Activated CD4-positive, alpha-beta T cell treated with anti-CD3 and anti-CD28 coated beads for 48 hours (primary cell): ENCODE measurements at regions not wholly inside any gene's neighbourhood (a gene's known extent, or its start where the extent isn't known, plus 50 kb on each side); places are given as distances from the start of the nearest gene placed in this dataset.

Experiments used
- DNase-seq: peaks from one replicate; pipeline ENCODE4 v3.0.0-alpha.2; 2020

DNA sequence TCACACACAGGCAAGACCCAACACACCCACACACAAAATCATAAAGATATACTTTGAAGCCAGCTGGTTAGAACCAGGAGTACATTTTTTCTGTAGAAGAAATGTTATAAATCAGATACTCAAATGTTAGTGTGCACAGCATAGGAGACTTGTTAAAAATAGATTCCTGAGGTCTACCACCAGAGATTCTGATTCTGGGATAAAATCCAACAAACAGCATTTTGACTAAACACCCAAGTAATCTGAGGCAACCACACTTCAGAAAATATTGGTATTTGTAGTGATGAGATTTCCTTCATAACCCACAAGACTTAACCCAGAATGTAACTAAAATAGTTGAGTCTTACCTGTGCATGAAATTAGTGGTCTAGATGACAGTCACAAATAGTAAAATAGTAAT lies 301.8 kb downstream of the HNRNPD start:
- DNase-seq: no peak

GRCh38 chr4:82069883-82070638 lies 303.7 kb downstream of the HNRNPD start:
- no peak for DNase-seq

GRCh38 chr4:82063017-82063416 lies 310.8 kb downstream of the HNRNPD start:
- DNase-seq: no peak

DNA sequence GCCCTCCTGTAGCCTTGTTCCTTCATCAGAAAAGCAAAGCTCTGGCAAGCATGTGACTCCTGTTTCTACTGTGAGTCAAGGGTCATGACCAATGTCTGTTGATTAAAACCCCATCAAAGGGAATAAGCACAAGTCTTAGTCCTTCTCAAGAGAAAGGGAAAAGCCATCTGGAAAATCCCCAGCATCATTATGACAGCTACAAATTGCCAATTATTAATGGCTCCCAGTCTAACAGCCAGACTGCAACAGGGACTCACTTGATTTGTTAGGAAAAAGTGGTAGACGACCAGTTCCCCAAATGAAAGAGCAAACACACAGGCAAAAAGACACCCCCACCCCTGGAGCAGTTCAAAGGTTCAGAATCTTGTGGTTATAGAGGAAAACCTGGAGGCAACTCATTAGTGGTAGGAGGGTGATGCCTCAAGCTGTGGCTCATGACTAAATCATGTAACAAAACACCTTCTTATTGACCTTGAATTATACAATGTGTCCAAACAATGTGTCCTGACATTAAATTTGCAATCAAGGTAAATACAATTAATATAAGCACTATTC lies 315.7 kb downstream of the HNRNPD start:
- DNase-seq: no peak

GRCh38 chr4:82055156-82055555 lies 318.6 kb downstream of the HNRNPD start:
- DNase-seq: no peak

- DNase-seq: no peak
Observed at GRCh38 chr4:82053396-82053795, 320.4 kb downstream of the HNRNPD start.

- DNase-seq: no peak
Observed at GRCh38 chr4:82050796-82051195, 323.0 kb downstream of the HNRNPD start.

DNA sequence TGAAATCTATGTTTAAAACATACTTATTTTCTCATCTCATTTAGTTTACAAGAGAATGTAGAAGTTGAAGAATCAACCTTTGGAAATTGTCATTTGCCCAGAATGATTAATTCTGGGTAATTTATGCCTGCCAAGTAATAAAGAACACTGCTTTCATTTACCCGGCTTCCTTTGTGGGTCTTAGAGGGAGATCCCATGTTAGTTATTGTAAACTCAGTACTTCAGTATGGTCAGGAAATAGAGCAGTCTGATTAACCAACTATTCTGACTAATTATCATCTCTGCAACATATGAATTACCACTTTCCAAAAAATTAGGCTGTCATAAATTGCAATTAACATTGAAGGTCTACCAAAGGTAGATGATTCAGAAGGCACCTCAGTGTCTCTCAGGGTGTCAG lies 324.5 kb downstream of the HNRNPD start:
- DNase-seq: no peak

DNA sequence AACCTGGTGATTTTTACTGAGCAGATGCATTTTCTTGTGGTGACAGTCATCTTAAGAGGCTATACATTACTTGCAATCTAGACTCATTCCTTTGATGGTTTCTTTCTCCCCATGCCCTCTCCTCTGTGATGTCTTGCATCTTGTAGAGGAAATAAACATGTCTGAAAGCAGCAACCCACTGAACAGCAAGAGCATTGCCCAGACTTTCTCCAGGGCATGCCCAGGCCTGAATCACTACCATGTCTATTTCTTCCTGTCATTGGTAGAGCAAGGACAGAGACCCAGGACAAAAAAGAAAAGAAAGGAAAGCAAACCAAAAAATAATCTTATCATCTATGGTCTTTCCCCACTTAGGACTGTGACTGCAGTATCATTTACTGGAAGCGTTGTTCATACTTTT lies 326.1 kb downstream of the HNRNPD start:
- no peak for DNase-seq

GRCh38 chr4:82046796-82047195 lies 327.0 kb downstream of the HNRNPD start:
- no peak for DNase-seq

- no peak for DNase-seq
Observed at GRCh38 chr4:82045267-82045666, 328.5 kb downstream of the HNRNPD start.

DNA sequence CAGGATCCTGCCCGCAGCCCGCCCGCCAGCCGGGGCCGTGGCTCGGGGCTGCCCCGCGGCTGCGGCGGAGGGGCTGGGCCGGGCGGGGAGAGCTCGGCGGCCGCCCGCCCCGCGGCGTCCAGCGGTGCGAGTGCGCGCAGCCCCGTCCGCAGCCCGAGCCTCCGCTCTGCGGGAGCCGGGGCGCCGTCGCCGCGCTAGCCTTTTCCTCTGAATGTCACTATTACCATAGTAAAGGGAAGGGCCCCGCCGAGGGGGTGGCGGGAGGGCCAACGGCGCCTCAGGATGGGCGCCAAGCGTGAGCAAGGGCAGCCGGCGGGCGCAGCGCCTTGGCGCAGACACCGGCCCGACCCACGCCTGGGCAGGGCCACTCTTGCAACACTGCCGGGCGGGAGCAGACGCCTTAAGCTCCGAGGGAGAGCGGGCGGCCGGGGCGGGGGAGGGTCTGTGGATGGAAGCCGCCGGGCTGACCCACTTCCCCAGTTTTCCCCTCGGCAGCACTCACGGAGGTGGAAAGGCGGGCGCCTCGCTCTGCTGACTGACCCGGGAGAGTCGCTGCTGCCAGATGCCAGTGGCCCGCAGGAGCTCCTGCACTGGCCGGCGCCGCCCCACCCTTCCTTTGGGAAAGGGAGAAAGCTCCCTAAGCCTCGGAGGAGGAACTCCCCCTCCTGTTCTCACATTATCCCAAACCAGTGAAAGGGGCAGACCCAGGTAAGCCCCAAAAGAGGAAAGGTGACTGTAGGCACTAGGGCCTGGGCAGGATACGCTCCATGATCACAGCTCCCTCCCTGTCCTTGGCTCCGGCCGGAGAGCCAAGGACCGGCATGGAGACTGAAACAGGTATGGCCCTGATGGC lies 329.4 kb downstream of the HNRNPD start:
- DNase-seq: peak; percentile 30

- no peak for DNase-seq
Observed at GRCh38 chr4:82043809-82044137, 330.0 kb downstream of the HNRNPD start.

- no peak for DNase-seq
Observed at GRCh38 chr4:82043081-82043808, 330.5 kb downstream of the HNRNPD start.

- DNase-seq: no peak
Observed at GRCh38 chr4:82042042-82042441, 331.7 kb downstream of the HNRNPD start.

GRCh38 chr4:82038936-82039335 lies 334.9 kb downstream of the HNRNPD start:
- no peak for DNase-seq

DNA sequence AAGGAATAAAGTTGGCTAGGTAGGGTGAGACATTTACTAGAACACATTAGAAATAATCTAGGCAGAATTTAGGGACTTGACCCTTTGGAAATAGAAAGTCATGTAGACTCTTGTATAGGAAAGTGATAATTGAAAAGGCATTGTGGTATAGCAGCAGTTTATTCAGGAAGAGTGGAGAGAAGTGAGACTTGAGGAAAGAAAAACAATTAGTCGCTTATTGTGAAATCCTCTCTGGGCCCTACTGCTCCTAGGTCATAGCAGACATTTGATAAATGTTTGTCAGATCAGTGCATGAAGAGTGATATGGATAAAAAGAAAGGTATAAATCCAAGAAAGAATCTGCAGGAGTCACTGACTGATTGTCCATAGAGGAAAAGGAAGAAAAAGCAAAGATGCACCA lies 337.6 kb downstream of the HNRNPD start:
- DNase-seq: no peak

DNA sequence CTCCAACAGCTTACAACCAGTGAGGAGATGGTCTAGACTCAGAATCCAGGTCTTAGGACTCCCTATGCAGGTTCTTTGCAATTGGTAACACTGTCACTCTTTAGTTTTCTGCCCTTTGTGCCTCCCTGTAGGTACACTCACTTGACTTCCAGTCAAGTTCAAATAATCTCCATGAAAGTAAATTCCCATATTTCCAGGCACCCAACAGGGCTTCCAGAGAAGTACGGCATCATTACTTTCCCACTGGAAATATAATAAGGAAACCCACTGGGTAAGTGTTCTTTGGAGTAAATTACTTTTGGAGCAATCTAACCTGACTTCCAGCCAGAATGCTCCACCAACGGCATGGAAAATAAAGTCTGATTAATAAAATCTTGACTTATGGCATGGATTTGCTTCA lies 338.9 kb downstream of the HNRNPD start:
- no peak for DNase-seq

DNA sequence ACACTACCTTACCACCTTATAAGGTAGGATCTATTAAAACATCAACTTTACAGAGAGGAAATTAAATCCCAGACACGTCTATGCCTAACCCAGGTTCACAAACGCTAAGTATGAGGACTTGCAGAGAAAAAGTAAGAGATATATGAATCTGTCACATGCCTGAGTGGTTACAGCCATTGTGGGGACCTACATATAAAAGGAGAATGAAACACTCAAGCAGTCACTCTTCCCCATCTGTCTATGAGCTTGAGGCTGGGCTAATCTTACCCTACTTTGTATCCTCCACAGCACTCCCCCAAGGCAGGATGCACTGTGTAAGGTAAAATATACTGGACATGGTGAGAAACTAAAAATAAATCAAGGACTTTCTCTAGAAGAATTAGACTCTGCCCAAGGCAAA lies 339.9 kb downstream of the HNRNPD start:
- no peak for DNase-seq

GRCh38 chr4:82031376-82031927 lies 342.3 kb downstream of the HNRNPD start:
- no peak for DNase-seq

DNA sequence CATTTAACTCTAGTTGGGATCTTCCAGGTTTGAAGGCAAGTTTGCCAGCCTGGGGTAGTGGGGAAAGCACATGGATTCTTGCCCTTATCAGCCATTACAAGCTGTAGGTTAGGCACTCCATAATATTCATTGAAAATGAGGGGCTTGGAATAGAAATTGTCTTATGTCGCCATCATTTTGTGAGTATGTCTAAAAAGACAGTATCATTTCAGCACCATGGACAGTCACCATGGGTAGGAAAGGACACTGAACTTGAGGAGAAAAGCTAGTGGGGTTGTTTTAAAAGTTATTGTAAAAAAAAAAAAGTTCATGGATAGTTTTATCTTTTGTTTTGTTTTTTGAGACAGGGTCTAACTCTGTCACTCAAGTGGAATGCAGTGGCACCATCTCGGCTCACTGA lies 356.1 kb downstream of the HNRNPD start:
- DNase-seq: no peak

DNA sequence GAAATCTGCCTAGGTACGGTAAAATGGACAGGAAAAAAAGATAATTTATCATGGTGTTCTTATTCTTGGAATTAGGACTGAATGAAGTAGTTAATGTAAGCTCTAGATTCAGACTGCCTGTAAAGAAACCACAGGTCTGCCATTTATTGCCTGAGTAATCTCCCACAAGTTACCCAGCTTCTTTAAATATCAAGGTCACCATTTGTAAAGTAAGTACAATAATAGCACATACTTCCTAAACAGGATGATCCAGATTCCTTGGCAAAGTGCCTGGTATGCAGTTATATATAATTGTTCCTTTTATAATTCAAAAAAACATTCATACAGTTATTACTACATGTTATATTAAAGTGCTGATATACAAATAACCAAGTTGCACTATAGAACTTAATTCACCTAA lies 368.6 kb downstream of the HNRNPD start:
- DNase-seq: no peak

DNA sequence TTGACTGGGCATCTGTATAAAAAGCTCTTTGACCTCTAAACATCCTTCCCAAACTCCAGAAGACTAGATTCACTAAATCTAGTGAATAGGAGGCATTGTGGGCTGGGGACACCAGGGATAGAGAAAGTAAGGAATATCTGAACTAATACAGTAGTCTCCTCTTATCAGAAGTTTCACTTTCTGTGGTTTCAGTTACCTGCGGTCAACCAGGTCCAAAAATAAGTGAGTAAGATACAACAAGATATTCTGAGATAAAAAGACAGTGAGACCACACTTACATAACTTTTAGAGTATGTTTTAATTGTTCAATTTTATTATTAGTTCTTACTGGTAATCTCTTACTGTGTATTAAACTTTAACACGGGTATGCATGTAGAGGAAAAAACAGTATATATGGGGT lies 376.5 kb downstream of the HNRNPD start:
- no peak for DNase-seq
